OCI-LY3 (cell line): ENCODE measurements at regions not wholly inside any gene's neighbourhood (a gene's known extent, or its start where the extent isn't known, plus 50 kb on each side); places are given as distances from the start of the nearest gene placed in this dataset.

Source experiments
- CTCF ChIP-seq: fragments of 200-600, 300-600 bp; sonication (generic); IDR thresholded peaks from 2 replicates; pipeline ENCODE4 v1.5.1; 2014; ENCODE audit warnings: antibody characterized with exemption, low read length, low read depth
- EZH2phosphoT487 ChIP-seq: fragments of 200-600 bp; shearing (Covaris generic); IDR thresholded peaks from 2 replicates; pipeline ENCODE4 v1.6.1; 2018; ENCODE audit warnings: antibody characterized with exemption, mixed run types, low read depth

GRCh38 chr18:42654556-42654955 is 460.9 kb downstream of the RIT2 start:
- TF ChIP-seq CTCF, result no peak
- TF ChIP-seq EZH2phosphoT487, result no peak
